LNCaP clone FGC (cell line): ENCODE measurements at regions not wholly inside any gene's neighbourhood (a gene's known extent, or its start where the extent isn't known, plus 50 kb on each side); places are given as distances from the start of the nearest gene placed in this dataset.

Experiments
- DNase-seq: peaks from one replicate; pipeline ENCODE4 v3.0.0-alpha.2; 2011; ENCODE audit warnings: low read depth
- H3K4me3 ChIP-seq: 2 replicates; pipeline ENCODE4 v1.5.1; 2011; ENCODE audit warnings: mild to moderate bottlenecking, low read depth, low read length, control low read depth
- TF ChIP-seq, protein P1 (sequence below): IDR thresholded peaks from 2 replicates; pipeline ENCODE4 v1.5.1; 2012; ENCODE audit warnings: mild to moderate bottlenecking; ENCODE audit not compliant: control insufficient read depth, insufficient read depth; ENCODE audit errors: extremely low read depth

DNA sequence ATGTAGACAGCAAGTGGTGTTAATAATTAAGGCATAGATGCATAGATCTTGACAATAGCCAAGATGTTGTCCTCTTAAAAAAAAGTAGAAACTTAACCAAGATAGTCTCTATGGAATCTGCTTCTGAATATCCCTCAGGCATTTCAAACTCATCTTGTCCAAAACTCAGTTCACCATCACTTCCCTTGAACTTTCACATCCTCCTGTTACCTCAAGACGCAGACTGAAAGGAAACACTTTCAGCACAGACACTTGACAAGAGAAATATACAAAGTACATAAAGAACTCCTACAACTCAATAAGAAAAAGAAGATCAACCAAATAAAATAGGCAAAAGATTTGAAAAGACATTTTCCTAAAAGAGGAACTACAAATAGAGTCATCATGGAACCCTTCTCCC lies 451.1 kb downstream of the FOXO1 start:
- TF ChIP-seq, protein P1, sequence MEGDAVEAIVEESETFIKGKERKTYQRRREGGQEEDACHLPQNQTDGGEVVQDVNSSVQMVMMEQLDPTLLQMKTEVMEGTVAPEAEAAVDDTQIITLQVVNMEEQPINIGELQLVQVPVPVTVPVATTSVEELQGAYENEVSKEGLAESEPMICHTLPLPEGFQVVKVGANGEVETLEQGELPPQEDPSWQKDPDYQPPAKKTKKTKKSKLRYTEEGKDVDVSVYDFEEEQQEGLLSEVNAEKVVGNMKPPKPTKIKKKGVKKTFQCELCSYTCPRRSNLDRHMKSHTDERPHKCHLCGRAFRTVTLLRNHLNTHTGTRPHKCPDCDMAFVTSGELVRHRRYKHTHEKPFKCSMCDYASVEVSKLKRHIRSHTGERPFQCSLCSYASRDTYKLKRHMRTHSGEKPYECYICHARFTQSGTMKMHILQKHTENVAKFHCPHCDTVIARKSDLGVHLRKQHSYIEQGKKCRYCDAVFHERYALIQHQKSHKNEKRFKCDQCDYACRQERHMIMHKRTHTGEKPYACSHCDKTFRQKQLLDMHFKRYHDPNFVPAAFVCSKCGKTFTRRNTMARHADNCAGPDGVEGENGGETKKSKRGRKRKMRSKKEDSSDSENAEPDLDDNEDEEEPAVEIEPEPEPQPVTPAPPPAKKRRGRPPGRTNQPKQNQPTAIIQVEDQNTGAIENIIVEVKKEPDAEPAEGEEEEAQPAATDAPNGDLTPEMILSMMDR = no peak
- H3K4me3 ChIP-seq = no peak overlapping the region
- no peak for DNase-seq

DNA sequence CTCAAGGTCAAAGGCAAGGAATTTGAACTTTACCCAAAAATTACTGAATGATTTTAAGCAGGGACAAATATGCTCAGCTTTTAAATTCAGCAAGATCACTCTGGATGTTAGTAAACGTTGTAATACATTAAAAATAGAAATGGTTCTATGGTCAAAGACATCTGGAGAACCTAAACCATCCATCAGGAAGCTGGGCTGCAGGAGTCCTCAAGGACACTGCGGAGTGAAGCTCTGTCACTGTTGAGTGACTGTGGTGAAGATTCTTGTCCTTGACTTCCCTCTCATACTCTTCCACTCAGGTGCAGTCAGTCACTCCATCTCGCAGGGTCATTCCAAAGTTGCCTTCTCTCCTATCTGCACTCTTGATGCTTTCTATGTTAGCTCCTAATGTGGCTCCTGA lies 450.7 kb downstream of the FOXO1 start:
- TF ChIP-seq, protein P1 = no peak
- DNase-seq = no peak
- no peak overlapping the region for H3K4me3 ChIP-seq

DNA sequence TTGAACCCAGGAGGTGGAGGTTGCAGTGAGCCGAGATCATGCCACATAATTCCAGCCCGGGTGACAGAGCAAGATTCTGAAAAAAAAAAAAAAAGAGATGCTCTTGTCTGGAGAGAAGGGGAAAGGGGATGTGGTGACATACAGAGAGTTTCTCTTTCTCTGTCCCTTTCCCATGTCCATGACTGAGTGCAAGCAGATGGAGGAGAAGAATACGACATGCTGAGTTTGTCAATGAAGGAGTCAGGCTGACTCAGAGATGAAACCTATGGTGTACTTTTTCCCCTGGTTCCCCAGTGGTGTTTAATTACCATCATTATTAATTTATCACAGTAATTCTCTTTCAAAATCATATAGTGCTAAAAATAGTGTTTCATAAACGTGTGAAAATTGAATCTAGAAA lies 448.8 kb downstream of the FOXO1 start:
- DNase-seq = no peak
- H3K4me3 ChIP-seq = no peak overlapping the region
- TF ChIP-seq, protein P1 = no peak

DNA sequence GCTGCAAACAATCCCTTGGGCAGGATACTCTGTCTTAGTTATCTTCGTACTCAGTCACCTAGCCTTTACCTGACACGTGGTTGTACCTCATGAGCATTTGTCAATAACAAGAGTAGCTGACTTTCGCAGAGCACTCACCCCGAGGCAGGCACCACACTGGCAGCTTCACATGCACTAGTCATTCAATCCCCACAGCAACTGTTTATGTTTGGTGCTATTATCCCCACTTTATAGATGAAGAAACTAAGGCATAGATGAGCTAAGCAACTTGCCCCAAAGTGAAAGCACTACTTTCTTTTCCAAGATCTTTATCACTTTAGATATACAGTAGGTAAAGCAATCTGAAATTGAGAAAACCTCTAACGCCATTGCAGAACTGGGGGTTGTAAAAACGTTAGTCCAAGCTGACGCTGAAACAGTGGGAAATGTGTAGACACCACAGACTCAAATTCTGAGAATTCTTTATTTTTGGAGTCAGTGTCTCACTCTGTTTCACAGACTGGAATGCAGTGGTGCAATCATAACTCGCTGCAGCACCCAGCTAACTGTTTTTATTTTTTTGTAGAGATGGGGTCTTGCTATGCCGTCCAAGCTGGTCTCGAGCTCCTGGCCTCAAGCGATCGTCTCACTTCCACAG lies 446.0 kb downstream of the FOXO1 start:
- H3K4me3 ChIP-seq = no peak overlapping the region
- DNase-seq = no peak
- TF ChIP-seq, protein P1 = no peak

DNA sequence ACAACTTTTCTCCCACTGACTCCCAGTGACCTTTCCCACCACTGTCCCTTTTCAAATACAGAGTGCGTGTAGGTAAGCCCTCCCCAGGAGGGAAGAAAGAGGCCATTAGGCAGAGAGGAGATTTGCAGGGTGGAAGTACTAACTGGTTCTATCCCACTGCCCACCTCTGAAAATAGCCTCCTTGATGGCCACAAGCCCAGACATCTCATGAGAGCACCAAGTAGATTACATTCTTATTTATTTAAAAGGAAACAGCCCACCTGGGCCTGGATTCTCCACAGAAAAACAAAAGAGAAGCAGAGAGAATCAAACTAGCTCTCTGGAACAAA lies 445.3 kb downstream of the FOXO1 start:
- TF ChIP-seq, protein P1 = no peak
- no peak for DNase-seq
- H3K4me3 ChIP-seq = no peak overlapping the region

DNA sequence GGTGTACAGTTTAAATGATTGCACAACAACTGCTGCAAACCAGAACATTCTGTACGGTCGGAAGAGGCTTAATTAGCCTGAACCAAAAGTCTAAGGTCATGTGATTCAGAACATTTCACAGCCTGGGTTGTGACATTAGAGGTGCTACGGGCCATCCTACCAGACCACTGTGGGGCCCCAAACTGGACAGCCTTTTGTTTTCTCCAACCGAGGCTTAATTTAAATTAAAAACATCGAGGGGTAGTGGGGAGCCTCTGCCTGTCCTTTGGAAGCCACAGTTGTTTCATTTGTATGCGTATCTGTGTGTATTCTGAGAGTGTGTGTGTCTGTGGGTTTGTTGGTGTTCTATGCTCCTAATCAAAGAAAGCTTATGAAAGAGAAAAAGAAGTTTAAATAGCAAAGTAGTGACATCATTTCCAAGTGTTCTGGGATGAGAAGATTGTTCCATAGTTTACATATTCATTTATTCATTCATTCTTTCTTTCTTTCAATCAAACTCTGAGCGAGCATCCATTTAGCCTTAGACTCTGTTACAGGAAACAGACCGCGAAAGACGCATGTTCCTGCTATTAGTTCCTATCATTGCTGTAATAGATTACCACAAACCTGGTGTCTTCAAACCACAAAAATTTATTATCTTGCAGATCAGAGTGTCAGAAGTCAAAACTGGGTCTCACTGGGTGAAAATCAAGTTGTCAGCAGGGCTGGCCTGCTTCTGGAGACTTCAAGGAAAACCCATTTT lies 444.8 kb downstream of the FOXO1 start:
- DNase-seq = no peak
- no peak overlapping the region for H3K4me3 ChIP-seq
- TF ChIP-seq, protein P1 = no peak

DNA sequence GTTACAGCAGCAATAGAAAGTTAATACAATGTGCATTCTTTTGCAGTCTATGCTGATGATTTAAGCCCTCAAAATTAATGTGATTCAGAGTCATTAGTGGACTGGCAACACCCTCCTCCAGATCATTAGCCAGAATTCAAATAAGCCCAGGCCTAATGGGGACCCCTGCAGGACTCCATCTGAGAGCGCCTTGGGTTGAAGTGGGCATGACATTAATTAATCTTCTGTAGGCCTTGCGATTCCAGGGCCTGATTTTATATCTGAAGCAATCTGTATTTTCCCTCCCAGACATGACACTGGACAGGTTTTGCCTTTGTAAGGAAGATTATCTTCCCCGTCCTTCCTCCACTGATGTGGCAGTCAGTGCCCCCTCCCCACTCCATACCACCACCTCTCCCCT lies 442.9 kb downstream of the FOXO1 start:
- no peak overlapping the region for H3K4me3 ChIP-seq
- TF ChIP-seq, protein P1 = no peak
- DNase-seq = no peak
